Gastrocnemius medialis (tissue), 4 donors: ENCODE measurements at regions not wholly inside any gene's neighbourhood (a gene's known extent, or its start where the extent isn't known, plus 50 kb on each side); places are given as distances from the start of the nearest gene placed in this dataset.

Experiments
- POLR2A ChIP-seq, 2 donors: fragments of 450-650 bp; IDR thresholded peaks; one replicate each; pipeline ENCODE4 v1.6.1; 2017; ENCODE audit warnings: antibody characterized with exemption in 2 of 2, mild to moderate bottlenecking in 2 of 2, moderate library complexity in 2 of 2
- TF ChIP-seq, protein P1 (sequence below), 5 experiments: fragments of 450-650 bp in 3 of 5; fragments of 200-600 bp in 2 of 5; sonication (generic) in 2 of 5; IDR thresholded peaks in 4 of 5; conservative IDR thresholded peaks in 1 of 5; 1 replicate in 4 of 5; 2 replicates in 1 of 5; pipeline ENCODE4 v1.5.1; 2016 to 2019; ENCODE audit warnings: antibody characterized with exemption in 5 of 5, mild to moderate bottlenecking in 3 of 5, moderate library complexity in 3 of 5

DNA sequence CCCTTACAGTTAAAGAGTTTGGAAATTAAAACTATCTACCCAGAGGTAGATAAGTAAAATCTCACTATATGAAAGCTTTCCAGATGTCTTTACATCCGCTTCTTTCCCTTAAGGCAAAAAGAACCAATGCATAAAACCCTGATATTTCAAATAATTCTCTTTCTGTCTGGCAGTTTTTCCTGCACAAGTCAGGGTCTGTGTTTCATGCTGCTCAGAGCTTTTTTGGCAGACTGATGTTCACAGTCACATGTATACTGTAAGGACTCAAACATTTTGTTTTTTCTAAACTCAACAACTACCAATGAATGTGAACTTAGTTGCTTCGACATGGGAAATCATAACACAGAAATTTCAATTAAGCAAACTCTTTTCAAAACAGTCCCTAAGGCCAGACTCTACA, 988.4 kb downstream of the EPHA3 start:
- TF ChIP-seq POLR2A (IDR thresholded peaks at IDR 0.05), result no peak
- TF ChIP-seq, protein P1, sequence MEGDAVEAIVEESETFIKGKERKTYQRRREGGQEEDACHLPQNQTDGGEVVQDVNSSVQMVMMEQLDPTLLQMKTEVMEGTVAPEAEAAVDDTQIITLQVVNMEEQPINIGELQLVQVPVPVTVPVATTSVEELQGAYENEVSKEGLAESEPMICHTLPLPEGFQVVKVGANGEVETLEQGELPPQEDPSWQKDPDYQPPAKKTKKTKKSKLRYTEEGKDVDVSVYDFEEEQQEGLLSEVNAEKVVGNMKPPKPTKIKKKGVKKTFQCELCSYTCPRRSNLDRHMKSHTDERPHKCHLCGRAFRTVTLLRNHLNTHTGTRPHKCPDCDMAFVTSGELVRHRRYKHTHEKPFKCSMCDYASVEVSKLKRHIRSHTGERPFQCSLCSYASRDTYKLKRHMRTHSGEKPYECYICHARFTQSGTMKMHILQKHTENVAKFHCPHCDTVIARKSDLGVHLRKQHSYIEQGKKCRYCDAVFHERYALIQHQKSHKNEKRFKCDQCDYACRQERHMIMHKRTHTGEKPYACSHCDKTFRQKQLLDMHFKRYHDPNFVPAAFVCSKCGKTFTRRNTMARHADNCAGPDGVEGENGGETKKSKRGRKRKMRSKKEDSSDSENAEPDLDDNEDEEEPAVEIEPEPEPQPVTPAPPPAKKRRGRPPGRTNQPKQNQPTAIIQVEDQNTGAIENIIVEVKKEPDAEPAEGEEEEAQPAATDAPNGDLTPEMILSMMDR (IDR thresholded peaks at IDR 0.05 in 4 of 5, conservative IDR thresholded peaks at IDR 0.05 in 1 of 5), result no peak
